Lower lobe of right lung (tissue), 2 donors: ENCODE measurements at regions not wholly inside any gene's neighbourhood (a gene's known extent, or its start where the extent isn't known, plus 50 kb on each side); places are given as distances from the start of the nearest gene placed in this dataset.
"Not testable (repeated sequence)": the region's sequence is repeated elsewhere in the genome, so short reads cannot be mapped to it uniquely, and the experiment has no call there.

ENCODE experiments used
- ATAC-seq, 2 donors: fragments of 200-7000 bp; cut with Tn5 transposase; one replicate each; pipeline ENCODE4 v1.9.1; 2020 to 2022; ENCODE audit warnings: mild to moderate bottlenecking in 2 of 2, moderate library complexity in 2 of 2
- DNase-seq: peaks from one replicate; pipeline ENCODE4 v3.0.0-alpha.2; 2020
- H3K27ac ChIP-seq: fragments of 200-600 bp; one replicate; pipeline ENCODE4 v1.8.0; 2022
- H3K27me3 ChIP-seq: fragments of 200-600 bp; one replicate; pipeline ENCODE4 v1.8.0; 2022; ENCODE audit warnings: low read depth
- H3K36me3 ChIP-seq: fragments of 200-600 bp; one replicate; pipeline ENCODE4 v1.8.0; 2022; ENCODE audit warnings: mild to moderate bottlenecking
- H3K4me1 ChIP-seq: fragments of 200-600 bp; one replicate; pipeline ENCODE4 v1.8.0; 2022
- H3K4me3 ChIP-seq: fragments of 200-600 bp; one replicate; pipeline ENCODE4 v1.8.0; 2022; ENCODE audit warnings: mild to moderate bottlenecking
- H3K9me3 ChIP-seq: fragments of 200-600 bp; one replicate; pipeline ENCODE4 v1.8.0; 2022
- CTCF ChIP-seq: fragments of 200-600 bp; IDR thresholded peaks from one replicate; pipeline ENCODE4 v1.8.0; 2022; ENCODE audit warnings: antibody characterized with exemption, mild to moderate bottlenecking
- intact Hi-C: fragments of 100-400 bp; cut with DNase I; formaldehyde crosslinking; loops from one replicate; pipeline ENCODE4 v1.11.0; 2022
- donor health status: DM: no; HTN: yes; CAD: no; lungs with severe emphysema.

GRCh38 chr2:35447821-35448220 is 907.8 kb upstream of the CRIM1 start:
- Histone ChIP-seq H3K4me1 (peaks cover 5% of the 10 kb centered on the region), H3K4me3 (no peak overlapping the region), H3K36me3 (no peaks in the 10 kb centered on the region), H3K27me3 (no peaks in the 10 kb centered on the region), H3K27ac (no peak overlapping the region), H3K9me3 (no peaks in the 10 kb centered on the region)
- no peak for TF ChIP-seq CTCF
- ATAC-seq (no peak), DNase-seq (no peak)
- intact Hi-C loops: no loop called here

GRCh38 chr2:35447215-35447614 is 908.4 kb upstream of the CRIM1 start:
- no peak for DNase-seq
- ATAC-seq: peak in 1 of 2 donors; percentile 71
- Histone ChIP-seq H3K27ac (no peak overlapping the region), H3K4me1 (peaks cover 5% of the 10 kb centered on the region), H3K27me3 (no peaks in the 10 kb centered on the region), H3K36me3 (no peaks in the 10 kb centered on the region), H3K9me3 (no peaks in the 10 kb centered on the region), H3K4me3 (no peak overlapping the region)
- intact Hi-C loops: no loop called here
- TF ChIP-seq CTCF: no peak

GRCh38 chr2:35443087-35443486 is 912.5 kb upstream of the CRIM1 start:
- DNase-seq (no peak), ATAC-seq (no peak)
- intact Hi-C loops: no loop called here
- Histone ChIP-seq H3K4me1 (peaks cover 5% of the 10 kb centered on the region), H3K27me3 (no peaks in the 10 kb centered on the region), H3K36me3 (no peaks in the 10 kb centered on the region), H3K9me3 (no peaks in the 10 kb centered on the region), H3K4me3 (no peak overlapping the region), H3K27ac (no peak overlapping the region)
- no peak for TF ChIP-seq CTCF

- H3K4me1 ChIP-seq, H3K27ac ChIP-seq, H3K4me3 ChIP-seq, ATAC-seq, intact Hi-C loops, H3K9me3 ChIP-seq, H3K27me3 ChIP-seq, H3K36me3 ChIP-seq: not testable (repeated sequence)
- peak; percentile 28 for DNase-seq
Observed at GRCh38 chr2:35441575-35441974, 914.0 kb upstream of the CRIM1 start.

- H3K27ac ChIP-seq, H3K36me3 ChIP-seq, H3K4me3 ChIP-seq, H3K4me1 ChIP-seq, ATAC-seq, intact Hi-C loops, H3K27me3 ChIP-seq, H3K9me3 ChIP-seq: not testable (repeated sequence)
- peak; percentile 24 for DNase-seq
Observed at GRCh38 chr2:35440308-35440707, 915.3 kb upstream of the CRIM1 start.

- intact Hi-C loops, DNase-seq, H3K27ac ChIP-seq, H3K4me3 ChIP-seq, H3K4me1 ChIP-seq, ATAC-seq, H3K9me3 ChIP-seq, H3K36me3 ChIP-seq, H3K27me3 ChIP-seq: not testable (repeated sequence)
Observed at GRCh38 chr2:35436893-35437292, 918.7 kb upstream of the CRIM1 start.

GRCh38 chr2:35428548-35428947 is 927.0 kb upstream of the CRIM1 start:
- no peaks in the 10 kb centered on the region for H3K27me3 ChIP-seq
- intact Hi-C loops: no loop called here
- H3K36me3 ChIP-seq: no peaks in the 10 kb centered on the region
- no peak overlapping the region for H3K4me3 ChIP-seq
- ATAC-seq (no peak), DNase-seq (peak; percentile 42)
- no peak overlapping the region for H3K27ac ChIP-seq
- no peaks in the 10 kb centered on the region for H3K4me1 ChIP-seq
- peak; percentile 49 for TF ChIP-seq CTCF
- no peaks in the 10 kb centered on the region for H3K9me3 ChIP-seq
